ENCODE measurements at regions not wholly inside any gene's neighbourhood (a gene's known extent, or its start where the extent isn't known, plus 50 kb on each side); places are given as distances from the start of the nearest gene placed in this dataset.
A peak's percentile ranks its signal among the peaks of the same experiment; 100 is the strongest.

DNA sequence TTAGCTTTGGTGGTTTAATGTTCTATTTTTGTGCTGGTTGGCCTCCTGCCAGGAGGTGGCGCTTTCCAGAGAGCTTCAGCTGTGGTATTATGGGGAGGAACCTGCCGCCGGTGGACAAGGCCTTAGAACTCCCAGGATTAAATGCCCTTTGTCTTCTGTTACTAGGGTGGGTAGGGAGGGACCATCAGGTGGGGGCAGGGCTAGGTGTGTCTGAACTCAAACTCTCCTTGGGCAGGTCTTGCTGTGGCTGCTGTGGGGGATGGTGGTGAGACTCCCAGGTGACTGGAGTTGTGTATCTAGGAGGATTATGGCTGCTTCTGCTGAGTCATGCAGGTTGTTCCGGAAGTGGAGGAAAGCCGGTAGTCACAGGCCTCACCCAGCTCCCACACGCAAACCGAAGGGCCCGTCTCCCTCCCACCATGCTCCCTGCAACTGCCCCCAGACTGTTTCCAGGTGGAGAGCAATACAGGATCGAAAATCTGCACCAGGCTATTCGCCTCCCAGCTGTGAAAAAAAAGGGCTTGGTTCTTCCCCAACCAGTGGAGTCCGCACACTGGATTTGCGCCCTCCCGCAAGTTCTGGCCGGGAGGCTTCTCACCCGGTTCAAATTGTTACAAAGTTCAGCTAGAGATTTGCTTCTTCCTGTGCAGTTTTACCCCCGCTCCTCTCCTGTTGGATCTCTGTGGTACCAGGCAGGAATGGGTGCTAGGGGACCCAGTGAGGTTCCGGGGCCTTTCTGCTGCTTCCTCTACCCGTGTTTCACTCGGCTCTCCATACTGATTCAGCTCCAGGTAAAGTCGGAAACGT lies 220.5 kb downstream of the CENPF start:
- no peak for DNase-seq (ENCODE audit: low read depth in 2 of 2)

DNA sequence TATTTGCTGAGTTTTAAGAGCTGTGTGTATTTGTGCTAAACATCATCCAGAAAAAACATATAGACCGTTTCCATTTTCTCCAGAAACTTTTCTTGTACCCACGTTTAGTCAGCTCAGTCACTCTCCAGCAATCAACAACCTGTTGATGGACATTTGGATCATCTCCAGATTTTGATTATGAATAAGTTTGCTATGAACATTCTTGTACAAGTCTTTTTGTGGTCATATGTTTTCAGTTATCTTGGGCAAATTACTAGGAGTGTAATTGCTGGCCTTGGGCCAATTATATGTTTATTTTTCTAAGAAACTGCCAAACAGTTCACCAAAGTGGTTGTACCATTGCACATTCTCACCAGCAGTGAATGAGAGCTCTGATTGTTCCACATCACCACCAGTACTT lies 221.8 kb downstream of the CENPF start:
- DNase-seq (ENCODE audit: low read depth in 2 of 2) = no peak

DNA sequence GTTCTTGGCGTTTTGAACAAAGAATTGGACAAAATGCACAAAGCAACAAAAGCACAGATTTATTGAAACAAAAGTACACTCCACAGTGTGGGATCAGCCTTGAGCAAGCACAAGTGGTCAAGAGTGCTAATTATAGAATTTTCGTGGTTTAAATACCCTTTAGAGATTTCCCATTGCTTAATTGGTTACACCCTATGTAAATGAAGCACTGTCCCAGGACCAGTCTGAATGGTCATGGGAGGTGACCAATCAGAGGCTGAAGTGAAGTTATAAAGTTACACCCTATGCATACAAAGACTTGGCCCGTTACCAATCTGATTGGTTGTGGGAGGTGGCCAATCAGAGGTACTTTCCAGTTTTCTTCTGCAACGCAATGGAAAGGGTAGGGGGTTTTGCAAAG lies 223.6 kb downstream of the CENPF start:
- DNase-seq (ENCODE audit: low read depth in 2 of 2) = no peak

DNA sequence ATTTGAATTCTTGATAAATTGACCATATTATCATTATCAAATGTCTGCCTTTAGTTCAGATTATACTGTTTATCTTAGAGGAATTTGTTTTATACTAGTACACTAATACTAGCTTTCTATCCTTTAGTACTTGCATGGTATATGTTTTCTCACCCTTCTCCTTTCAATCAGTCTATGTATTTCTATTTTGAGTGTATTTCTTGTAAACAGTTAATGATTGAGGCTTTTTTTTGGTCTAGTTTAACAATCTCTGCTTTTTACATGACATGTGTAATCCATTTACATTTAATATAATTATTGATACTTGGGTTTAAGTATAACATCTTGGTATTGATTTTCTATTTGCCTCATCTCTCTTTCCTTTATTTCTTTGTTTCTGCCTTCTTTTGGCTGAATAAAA lies 224.9 kb downstream of the CENPF start:
- DNase-seq (ENCODE audit: low read depth in 2 of 2) = no peak

DNA sequence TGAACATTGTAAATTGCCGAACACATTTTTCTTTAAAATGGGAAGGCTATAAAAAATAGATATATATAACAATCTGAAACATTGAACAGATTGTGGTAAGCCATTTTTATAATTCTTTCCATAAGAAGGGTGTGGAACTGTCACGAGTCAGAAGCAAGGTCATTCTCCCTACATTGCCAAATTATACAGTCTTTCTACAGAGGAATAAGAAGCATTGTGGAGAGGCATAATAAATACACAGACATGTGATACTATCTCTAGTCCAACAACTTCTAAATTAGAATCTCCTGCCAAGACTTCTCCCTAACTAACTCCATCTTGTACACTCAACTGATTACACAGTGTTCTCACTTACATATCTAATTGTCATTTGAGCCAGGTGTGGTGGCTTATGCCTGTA lies 227.9 kb downstream of the CENPF start:
- peak in 1 of 2 experiments; percentile 62 for DNase-seq (ENCODE audit: low read depth in 2 of 2)

DNA sequence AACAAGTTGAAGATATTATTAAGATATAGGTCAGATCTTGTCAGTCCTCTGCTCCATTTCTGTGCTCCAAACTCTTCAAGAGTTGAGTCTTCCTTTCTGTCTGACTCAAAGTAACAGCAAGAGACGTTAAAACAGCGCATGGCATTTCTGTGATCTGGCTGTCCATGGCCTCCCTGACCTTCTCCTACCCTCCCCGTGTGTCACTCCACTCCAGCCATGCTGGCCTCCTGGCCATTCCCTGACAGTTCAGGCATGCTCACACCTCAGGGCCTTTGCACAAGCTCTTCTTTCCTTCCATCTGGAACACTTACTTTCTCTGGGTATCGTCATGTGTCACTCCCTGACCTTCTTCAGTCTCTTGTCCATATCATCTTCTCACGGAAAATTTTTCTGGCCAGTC lies 229.0 kb downstream of the CENPF start:
- no peak for DNase-seq (ENCODE audit: low read depth in 2 of 2)

DNA sequence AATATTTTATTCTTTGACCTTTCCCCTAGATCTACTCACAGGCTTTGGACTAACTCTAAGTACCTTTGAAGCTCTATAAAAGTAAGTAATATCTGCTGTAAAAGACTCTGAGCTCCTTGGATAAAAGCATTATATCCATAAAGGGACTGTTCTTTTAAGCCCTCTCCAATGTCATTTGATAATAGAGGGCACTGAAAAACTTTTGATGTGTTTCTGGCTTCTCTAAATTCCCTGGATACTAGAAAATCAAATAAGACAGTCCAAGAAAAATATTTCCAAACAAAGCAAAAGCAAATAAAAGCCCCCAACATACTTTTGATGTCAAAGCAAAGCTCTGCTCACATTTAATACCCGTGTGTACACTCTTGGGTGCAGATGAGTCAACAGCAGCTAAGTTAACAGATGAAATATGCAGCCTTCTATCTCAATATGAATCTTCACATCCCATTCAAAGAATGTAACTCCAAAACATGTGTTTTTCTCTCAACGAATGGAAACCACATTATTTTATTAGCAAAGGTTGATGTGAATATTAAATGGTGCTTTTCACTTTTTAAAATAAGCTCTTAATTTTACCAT lies 230.3 kb downstream of the CENPF start:
- peak; percentile 79 to 80 for DNase-seq (ENCODE audit: low read depth in 2 of 2)

DNA sequence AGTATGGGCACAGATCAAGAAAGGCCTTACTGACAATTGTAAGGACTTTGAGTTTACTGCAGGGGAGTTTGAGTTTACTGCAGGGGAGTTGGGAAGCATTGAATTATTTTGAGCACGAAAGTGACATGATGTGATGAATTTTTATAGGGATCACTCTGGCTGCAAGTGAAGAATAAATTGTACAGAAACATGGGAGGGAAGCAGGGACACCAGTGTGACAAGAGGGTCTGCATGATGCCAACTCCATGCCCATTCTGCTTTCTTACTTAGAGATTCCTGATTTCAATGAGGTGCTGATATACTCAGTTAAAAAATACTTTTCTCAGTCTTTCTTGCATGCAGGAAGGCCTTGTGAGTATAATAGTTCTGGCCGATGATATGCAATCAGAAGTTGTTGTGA lies 234.4 kb downstream of the CENPF start:
- no peak for DNase-seq (ENCODE audit: low read depth in 2 of 2)

DNA sequence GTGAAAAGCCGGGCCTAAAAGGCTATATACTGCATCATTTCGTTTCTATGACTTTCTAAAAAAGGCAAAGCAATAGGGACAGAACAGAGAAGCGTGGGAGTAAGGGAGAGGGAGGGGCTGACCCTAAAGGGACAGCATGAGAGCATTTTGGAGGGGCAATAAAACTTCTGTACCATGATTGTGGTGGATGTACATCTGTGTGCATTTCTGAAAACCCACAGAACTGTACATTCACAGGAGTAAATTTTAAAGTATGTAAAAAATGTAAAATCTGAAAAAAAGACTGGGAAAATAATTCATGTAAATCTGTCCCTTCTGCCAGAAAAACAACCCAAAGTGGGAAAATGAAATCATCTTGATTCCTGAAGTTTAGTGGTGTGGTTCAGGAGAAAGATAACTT lies 235.4 kb downstream of the CENPF start:
- peak; percentile 95 for DNase-seq (ENCODE audit: low read depth in 2 of 2)

DNA sequence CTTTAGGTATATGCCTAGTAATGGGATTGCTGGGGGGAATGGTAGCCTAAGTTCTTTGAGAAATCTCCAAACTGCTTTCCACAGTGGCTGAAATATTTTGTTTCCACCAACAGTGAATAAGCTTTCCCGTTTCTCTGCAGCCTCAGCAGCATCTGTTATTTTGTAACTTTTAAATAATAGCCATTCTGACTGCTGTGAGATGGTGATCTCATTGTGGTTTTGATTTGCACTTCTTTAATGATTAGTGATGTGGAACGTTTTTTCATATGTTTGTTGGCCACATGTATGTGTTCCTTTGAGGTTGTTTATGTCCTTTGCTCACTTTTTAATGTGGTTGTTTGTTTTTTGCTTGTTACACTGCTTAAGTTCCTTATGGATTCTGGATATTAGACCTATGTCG lies 237.4 kb downstream of the CENPF start:
- peak; percentile 75 to 78 for DNase-seq (ENCODE audit: low read depth in 2 of 2)

DNA sequence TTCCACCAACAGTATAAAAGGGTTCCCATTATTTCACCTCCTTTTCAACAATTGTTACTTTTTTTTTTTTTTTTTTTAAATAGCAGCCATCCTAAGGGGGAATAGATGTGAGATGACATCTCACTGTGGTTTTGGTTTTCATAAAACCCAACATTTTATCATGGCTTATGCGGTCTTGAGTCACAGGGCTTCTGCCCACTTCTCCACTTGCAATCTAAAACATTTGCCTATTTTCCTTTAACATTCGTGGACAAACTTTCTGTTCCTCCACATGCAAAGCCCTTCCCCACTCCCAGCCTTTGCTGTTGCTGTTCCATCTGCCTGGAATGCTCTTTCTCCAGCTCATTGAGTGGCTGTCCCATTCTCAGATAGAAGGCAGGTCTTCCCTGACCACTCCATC lies 239.7 kb upstream of the KCNK2 start:
- no peak for DNase-seq (ENCODE audit: low read depth in 2 of 2)

DNA sequence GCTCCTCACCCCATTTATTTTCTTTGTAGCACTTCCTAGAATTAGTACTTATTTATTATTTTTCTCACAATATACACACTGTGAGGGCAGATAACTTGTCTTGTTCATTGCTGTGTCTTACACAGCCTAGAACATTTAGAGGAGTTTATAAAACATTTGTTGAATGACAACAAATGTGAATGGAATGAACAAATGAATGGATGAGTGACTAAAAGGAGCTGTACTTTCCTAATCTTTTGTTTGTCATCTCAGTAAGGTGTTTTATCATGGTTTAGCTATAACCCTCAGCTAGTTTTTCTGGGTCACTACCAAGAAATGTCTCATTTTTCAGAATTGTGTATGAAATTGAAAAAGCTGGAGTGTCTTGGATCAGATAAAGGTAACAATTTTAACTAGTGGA lies 239.3 kb upstream of the KCNK2 start:
- no peak for DNase-seq (ENCODE audit: low read depth in 2 of 2)

DNA sequence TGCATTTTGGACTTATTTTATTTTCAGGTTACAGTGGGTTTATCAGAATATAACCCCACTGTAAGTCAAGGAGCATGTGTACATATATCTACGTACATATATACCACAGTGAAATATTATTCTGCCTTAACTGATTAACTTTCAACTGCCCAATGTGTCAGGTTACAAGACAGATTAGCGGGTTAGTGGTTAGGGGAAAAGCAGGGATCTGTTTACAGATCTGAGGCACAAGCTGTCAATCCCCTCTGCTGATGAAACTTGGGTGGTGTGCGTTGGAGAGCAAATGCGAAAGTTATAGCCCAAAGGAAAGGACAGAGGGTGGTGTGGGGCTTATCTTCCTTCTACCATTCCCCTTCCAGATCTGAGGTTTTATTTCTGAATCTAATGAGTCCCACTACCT lies 238.2 kb upstream of the KCNK2 start:
- no peak for DNase-seq (ENCODE audit: low read depth in 2 of 2)

DNA sequence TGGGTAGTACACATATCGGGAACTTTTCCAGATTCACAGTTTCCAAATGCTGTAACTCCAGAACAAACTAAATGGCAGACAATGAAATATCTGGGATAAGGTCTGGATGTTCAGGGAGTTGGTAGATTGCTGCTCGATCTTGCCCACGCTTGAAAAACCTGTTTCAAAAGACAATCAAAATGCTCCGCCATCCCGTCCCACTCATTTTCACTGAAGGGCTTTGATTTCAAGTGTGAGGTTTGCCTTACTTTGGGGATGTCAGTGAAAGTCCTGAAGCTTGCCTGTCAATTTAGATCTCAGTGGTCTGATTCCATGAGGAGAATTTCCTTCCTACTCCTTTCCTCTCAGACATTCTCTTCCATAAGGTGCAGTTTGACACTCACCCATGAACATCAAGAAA lies 236.3 kb upstream of the KCNK2 start:
- no peak for DNase-seq (ENCODE audit: low read depth in 2 of 2)

DNA sequence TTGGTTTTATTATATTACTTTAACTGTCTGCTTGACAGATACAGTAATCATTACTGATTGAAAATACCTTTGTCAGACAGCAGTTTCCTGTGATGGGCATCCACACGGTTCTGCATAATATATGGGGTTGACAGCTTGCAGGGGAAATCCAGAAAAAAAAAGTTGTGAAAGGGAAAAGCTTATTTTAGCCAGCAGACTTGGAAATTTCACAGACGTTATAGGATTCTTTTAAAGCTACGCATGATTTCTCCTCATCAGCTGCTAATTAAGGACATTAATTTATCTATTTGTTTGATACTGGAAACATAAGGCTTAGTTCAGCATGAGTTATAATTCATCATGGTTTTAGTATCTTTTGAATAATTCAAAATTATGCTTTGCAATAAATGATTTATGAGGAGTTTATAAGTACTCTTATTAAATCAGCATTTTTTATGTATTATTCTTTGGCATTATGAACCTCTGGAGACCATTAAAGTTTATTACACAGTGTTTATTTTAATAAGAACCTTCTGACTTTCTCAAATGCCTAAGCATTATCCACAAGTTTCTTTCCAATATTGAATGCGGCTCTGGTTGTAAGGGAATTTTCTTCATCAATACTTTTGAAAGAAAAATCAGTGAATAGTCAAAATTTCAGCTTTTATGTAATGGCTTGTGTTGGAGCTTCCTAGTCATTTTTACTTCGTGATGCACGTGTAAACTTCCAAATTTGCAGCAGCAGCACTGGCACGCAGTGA lies 235.3 kb upstream of the KCNK2 start:
- peak; percentile 88 to 92 for DNase-seq (ENCODE audit: low read depth in 2 of 2)

DNA sequence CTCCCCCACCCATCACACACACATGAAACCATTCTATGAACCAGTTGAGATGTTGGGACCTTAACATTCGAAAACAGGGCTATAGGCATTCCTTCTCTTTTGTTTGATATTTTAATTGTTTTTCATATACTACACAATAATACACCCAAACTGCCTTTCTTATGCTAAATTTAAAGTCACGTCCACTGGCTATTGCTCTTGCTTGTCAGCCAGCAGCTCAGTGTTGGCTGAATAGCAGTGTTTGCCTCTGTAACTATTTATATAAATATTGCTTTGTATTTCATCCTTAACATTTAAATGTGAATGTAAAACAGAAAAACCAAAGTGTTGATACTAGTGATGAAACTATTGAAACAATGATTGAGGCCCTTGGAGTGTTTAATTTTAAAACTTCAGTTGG lies 234.4 kb upstream of the KCNK2 start:
- DNase-seq (ENCODE audit: low read depth in 2 of 2) = no peak

DNA sequence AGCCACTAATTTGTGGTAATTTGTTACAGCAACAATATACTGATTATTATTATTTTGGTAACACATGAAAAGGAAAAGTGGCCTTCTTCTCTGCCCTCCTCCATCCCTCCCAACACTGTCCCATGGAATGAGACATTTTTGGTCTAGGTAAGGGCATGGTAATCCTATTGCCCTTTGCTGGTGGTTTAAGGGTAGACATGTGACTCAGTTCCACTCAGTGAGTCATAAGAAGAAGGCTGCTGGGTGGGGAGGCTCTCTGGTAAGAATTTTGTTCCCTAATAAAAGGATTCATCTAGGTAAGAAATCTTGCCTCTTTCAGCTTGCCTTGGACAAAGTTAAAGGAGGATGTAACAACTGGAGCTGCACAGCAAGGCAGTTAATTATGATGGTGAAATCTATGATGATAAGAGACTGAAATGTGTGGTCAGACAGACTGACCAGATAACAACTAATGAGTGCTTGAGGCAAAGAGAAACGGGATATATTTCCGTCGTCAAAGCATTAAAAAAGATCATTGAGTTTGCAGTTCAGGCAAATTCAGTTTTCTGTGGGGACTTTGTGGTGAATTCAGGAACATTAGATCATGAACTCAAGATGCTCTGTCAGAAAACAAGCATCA lies 232.0 kb upstream of the KCNK2 start:
- peak in 1 of 2 experiments; percentile 55 for DNase-seq (ENCODE audit: low read depth in 2 of 2)

DNA sequence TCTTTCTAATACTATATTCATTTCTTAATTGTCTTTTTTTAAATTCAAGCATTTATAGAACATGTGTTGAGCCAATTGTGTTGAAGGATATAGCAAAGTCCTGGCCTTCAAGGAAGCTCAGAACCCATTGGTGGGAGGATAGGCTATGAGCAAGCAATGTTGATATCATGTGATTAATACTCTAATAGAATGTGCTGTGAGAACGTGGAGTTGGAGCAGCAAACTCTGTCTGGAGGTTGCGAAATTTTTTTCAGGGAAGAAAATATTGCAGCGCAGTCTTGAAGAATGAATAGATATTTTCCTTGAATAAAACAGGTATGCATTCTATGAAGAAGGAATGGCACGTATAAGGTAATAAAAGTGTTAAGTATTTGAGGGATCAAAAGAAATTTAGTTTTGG lies 229.2 kb upstream of the KCNK2 start:
- DNase-seq (ENCODE audit: low read depth in 2 of 2) = no peak

DNA sequence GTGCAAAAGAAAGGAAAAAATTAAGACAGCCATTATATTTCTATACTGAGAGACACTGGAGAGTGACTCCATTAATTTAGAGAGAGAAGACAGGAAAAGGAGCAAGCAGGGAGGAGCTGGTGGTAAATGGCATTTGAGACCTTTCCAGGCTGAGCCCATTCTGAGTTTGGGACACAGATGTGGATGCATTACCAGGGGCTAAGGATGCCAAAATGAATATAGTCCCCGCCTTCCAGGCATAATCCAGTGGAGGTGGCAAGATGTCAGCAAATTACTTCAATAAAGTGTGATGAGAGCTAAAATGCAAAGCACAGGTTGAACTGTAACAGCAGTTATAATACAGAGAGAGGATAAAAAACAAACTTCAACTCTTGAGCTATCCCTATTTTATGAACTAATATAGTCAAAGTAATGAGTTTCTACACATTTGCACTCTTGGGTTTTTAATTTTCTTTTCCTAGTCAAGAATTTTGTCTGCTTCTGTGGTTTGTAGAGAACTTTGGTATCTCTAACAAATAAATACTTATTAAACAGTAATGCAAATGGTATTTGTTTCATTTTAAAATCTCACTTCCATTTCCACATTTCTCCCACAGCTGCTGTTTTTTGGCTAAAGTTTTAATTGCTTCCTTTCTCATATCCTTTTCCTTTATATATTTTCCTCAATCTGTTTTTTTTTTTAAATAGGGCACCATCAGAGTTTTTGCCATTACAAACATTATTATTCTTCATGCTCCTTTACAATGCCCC lies 228.2 kb upstream of the KCNK2 start:
- no peak for DNase-seq (ENCODE audit: low read depth in 2 of 2)

DNA sequence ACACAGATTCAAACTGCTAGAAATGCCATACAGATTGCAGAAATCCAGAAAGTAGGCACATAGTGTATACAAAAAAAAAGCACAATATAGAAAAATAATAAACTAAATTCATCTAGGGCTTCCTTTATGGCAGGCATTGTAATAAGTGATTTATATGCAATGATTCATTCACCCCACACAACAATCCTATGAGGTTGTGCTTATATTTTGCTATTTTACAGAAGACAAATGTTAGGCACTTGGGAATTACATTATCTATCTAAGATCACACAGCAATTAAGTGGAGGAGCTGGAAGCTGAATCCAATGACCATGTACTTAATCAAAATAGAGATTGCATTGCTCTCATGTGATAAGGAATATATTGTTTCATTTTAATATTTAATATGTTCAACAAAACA lies 225.7 kb upstream of the KCNK2 start:
- DNase-seq (ENCODE audit: low read depth in 2 of 2) = no peak

DNA sequence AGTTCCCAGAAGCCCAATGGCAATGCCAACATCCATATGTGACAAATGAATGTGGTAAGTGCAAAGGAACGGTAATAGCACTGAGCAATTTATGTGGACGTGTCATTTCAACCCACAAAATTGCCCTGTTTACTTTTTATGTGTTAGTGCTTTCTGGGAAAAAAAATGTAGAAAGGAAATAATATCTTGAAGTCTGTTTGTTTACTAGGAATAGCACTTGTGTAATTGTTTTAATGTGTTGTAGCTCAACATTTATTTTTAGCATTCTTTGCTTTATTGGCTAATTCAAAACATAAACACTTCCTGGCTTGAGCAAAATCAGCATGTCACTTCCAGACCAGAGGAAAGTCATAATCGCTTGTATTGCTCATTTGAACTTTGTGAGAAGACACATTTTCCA lies 224.8 kb upstream of the KCNK2 start:
- DNase-seq (ENCODE audit: low read depth in 2 of 2) = peak in 1 of 2 experiments; percentile 64

DNA sequence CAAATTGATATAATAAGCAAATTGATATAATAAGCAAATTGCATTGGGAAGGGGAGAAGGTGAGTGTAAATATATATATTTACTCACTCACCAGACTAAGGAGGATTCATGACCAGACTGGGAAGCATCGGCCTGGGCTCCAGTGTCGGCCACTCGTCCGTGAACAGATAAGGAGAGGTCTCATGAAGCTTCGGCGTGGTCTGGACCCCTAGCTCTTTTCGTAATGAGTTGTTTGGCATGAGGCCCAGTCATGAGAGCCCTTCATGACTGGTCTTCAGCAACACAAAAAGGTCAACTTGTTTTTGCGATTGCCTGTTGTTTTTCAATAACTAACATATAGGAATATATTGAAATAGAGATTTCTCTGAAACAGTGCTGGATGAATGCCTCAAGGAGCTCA lies 222.9 kb upstream of the KCNK2 start:
- no peak for DNase-seq (ENCODE audit: low read depth in 2 of 2)
